CD4-positive, alpha-beta memory T cell (primary cell): ENCODE measurements at regions not wholly inside any gene's neighbourhood (a gene's known extent, or its start where the extent isn't known, plus 50 kb on each side); places are given as distances from the start of the nearest gene placed in this dataset.
A peak's percentile ranks its signal among the peaks of the same experiment; 100 is the strongest.

Experiments used
- CTCF ChIA-PET: fragments of 350-600 bp; sonication (Branson Sonifier 250); formaldehyde crosslinking; loops from one replicate; lab custom pipeline; 2021; ENCODE audit warnings: inconsistent platforms; ENCODE audit not compliant: partially characterized antibody; lab: Charles Lee
- POLR2A ChIA-PET: fragments of 350-600 bp; sonication (Branson Sonifier 250); formaldehyde crosslinking; loops from one replicate; lab custom pipeline; 2021; ENCODE audit not compliant: partially characterized antibody; lab: Charles Lee
- DNase-seq, 5 donors: peaks; one replicate each; pipeline versions ENCODE4 v3.0.0 to v3.0.0-alpha.2; 2020 to 2022; ENCODE audit warnings: mixed read lengths in 1 of 5
- H3K27ac ChIP-seq: one replicate; pipeline ENCODE4 v1.7.0; 2013; ENCODE audit warnings: low read depth, low read length
- H3K27me3 ChIP-seq: 2 replicates; pipeline ENCODE4 v1.7.0; 2013; ENCODE audit warnings: mild to moderate bottlenecking, low read length, moderate library complexity; ENCODE audit not compliant: insufficient read depth
- H3K36me3 ChIP-seq: 2 replicates; pipeline ENCODE4 v1.7.0; 2013; ENCODE audit warnings: mild to moderate bottlenecking, low read length, moderate library complexity; ENCODE audit not compliant: insufficient read depth
- H3K4me1 ChIP-seq: 2 replicates; pipeline ENCODE4 v1.7.0; 2013; ENCODE audit warnings: mild to moderate bottlenecking, low read length, moderate library complexity; ENCODE audit not compliant: insufficient read depth
- H3K4me3 ChIP-seq, 2 donors: one replicate each; pipeline ENCODE4 v1.7.0; 2013; ENCODE audit warnings: low read length in 2 of 2, mild to moderate bottlenecking in 1 of 2
- H3K9me3 ChIP-seq, 2 donors: one replicate each; pipeline ENCODE4 v1.7.0; 2013; ENCODE audit warnings: low read length in 2 of 2, control low read depth in 1 of 2; ENCODE audit not compliant: control insufficient read depth in 1 of 2
- H3K27ac Mint-ChIP-seq, 7 donors: one replicate each; pipeline ENCODE4 v1.8.0; 2020 to 2021; ENCODE audit warnings: mixed read lengths in 7 of 7, mild to moderate bottlenecking in 6 of 7, inconsistent platforms in 3 of 7, moderate library complexity in 3 of 7
- H3K27me3 Mint-ChIP-seq, 2 donors: one replicate each; pipeline ENCODE4 v1.8.0; 2020 to 2021; ENCODE audit warnings: mixed read lengths in 2 of 2
- H3K36me3 Mint-ChIP-seq, 2 donors: one replicate each; pipeline ENCODE4 v1.8.0; 2020 to 2021; ENCODE audit warnings: mixed read lengths in 2 of 2, inconsistent platforms in 1 of 2, mild to moderate bottlenecking in 1 of 2
- H3K4me1 Mint-ChIP-seq, 4 donors: one replicate each; pipeline ENCODE4 v1.8.0; 2020 to 2021; ENCODE audit warnings: mixed read lengths in 4 of 4, mild to moderate bottlenecking in 1 of 4
- H3K4me3 Mint-ChIP-seq, 8 donors: one replicate each; pipeline ENCODE4 v1.8.0; 2020 to 2021; ENCODE audit warnings: mixed read lengths in 8 of 8, mild to moderate bottlenecking in 7 of 8, moderate library complexity in 6 of 8, inconsistent platforms in 3 of 8
- H3K9me3 Mint-ChIP-seq, 8 donors: one replicate each; pipeline ENCODE4 v1.8.0; 2020 to 2021; ENCODE audit warnings: mixed read lengths in 8 of 8, mild to moderate bottlenecking in 5 of 8, inconsistent platforms in 3 of 8, moderate library complexity in 1 of 8
- intact Hi-C: fragments of 100-400 bp; cut with micrococcal nuclease; formaldehyde crosslinking; loops from one replicate; pipeline ENCODE4 v1.15.1; 2023

GRCh38 chr10:27366769-27367168 is 126.2 kb upstream of the ACBD5 start:
- ChIA-PET CTCF (interaction anchor here (0.7 to 3.4 kb wide), 2 partner anchors 143 to 591 kb away, joined by 3 to 15 read pairs; no protein-coding TSS in a partner anchor), POLR2A (no interaction called here)
- Histone ChIP-seq H3K4me1 (no peaks in the 10 kb centered on the region), H3K36me3 (no peaks in the 10 kb centered on the region), H3K27me3 (no peaks in the 10 kb centered on the region), H3K4me3 (no peak overlapping the region), H3K9me3 (no peaks in the 10 kb centered on the region), H3K27ac (no peak overlapping the region)
- H3K4me1 Mint-ChIP-seq, result no peaks in the 10 kb centered on the region
- intact Hi-C loops, result no loop called here
- no peak for DNase-seq
- H3K9me3 Mint-ChIP-seq, result peaks cover 0 to 2% (median 0%) of the 10 kb centered on the region in 8 donors
- H3K27ac Mint-ChIP-seq, result peak overlapping the region in 1 of 7 donors; percentile 1
- no peaks in the 10 kb centered on the region for H3K36me3 Mint-ChIP-seq
- peaks cover 0 to 1% of the 10 kb centered on the region in 2 donors for H3K27me3 Mint-ChIP-seq
- no peak overlapping the region for H3K4me3 Mint-ChIP-seq

GRCh38 chr10:27364028-27364427 is 123.4 kb upstream of the ACBD5 start:
- no peaks in the 10 kb centered on the region for H3K9me3 ChIP-seq
- no peaks in the 10 kb centered on the region for H3K36me3 ChIP-seq
- H3K27me3 ChIP-seq, result no peaks in the 10 kb centered on the region
- Mint-ChIP-seq H3K4me1 (no peaks in the 10 kb centered on the region), H3K9me3 (no peaks in the 10 kb centered on the region), H3K4me3 (no peak overlapping the region), H3K36me3 (no peaks in the 10 kb centered on the region), H3K27ac (no peak overlapping the region), H3K27me3 (no peaks in the 10 kb centered on the region)
- CTCF ChIA-PET, result interaction anchor here (1.3 to 2.4 kb wide), 3 partner anchors 112 to 141 kb away, joined by 3 to 26 read pairs (median 5); no protein-coding TSS in a partner anchor
- no peak overlapping the region for H3K27ac ChIP-seq
- no peak overlapping the region for H3K4me3 ChIP-seq
- DNase-seq, result no peak
- H3K4me1 ChIP-seq, result no peaks in the 10 kb centered on the region
- intact Hi-C loops, result loop anchor here (5.0 kb wide), 1 partner anchor 207 kb away; the partner anchor contains the start of gene MASTL
- POLR2A ChIA-PET, result no interaction called here

- Histone ChIP-seq H3K4me1 (no peaks in the 10 kb centered on the region), H3K9me3 (no peaks in the 10 kb centered on the region), H3K27ac (no peak overlapping the region), H3K27me3 (no peaks in the 10 kb centered on the region), H3K4me3 (no peak overlapping the region), H3K36me3 (no peaks in the 10 kb centered on the region)
- DNase-seq, result peak; percentile 78 to 81 (median 81)
- intact Hi-C loops, result loop anchor here (1.0 to 5.0 kb wide), 5 partner anchors 136 to 1026 kb away; partner anchors contain the start of gene MASTL
- Mint-ChIP-seq H3K4me3 (no peak overlapping the region), H3K27me3 (no peaks in the 10 kb centered on the region), H3K36me3 (no peaks in the 10 kb centered on the region), H3K4me1 (no peaks in the 10 kb centered on the region), H3K9me3 (no peaks in the 10 kb centered on the region), H3K27ac (no peak overlapping the region)
- ChIA-PET POLR2A (no interaction called here), CTCF (interaction anchor here (0.7 to 5.1 kb wide), 26 partner anchors 9 to 1027 kb away, joined by 3 to 86 read pairs (median 4); partner anchors contain the start of gene MASTL)
These were observed 120.1 kb upstream of the ACBD5 start for GRCh38 chr10:27360581-27361172.

DNA sequence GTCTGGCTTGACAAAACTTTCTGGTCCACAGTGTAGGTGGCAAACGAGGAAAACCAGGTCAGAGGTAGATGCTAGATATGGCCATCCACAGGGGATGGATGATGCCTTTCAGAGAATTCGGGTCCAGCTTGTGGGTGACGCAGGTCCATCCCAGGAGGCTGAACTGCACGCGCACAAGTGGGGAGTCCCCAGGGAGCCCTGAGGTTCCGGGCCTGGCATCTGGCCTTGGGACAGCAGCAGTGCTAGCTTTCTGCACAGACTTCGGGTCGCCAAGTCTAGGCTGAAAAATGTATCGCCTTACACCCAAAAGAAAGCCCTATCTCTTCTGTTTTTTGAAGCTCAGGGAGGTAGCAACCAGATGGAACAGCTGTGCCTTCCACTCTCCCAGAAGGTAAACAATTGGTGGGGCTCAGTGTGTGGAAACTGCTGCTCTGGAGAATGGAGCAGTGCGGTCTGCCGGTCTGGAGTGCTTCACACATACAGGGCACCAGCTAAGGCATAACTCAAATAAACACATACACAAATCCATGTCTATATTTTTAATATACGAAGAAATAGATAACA is 119.3 kb upstream of the ACBD5 start:
- Histone ChIP-seq H3K36me3 (no peaks in the 10 kb centered on the region), H3K4me3 (no peak overlapping the region), H3K27ac (no peak overlapping the region), H3K27me3 (no peaks in the 10 kb centered on the region), H3K9me3 (no peaks in the 10 kb centered on the region), H3K4me1 (no peaks in the 10 kb centered on the region)
- POLR2A ChIA-PET, result no interaction called here
- no peaks in the 10 kb centered on the region for H3K36me3 Mint-ChIP-seq
- intact Hi-C loops, result loop anchor here (1.0 to 5.0 kb wide), 5 partner anchors 136 to 1025 kb away; partner anchors contain the start of gene MASTL
- CTCF ChIA-PET, result interaction anchor here (0.6 to 5.1 kb wide), 26 partner anchors 10 to 1658 kb away, joined by 3 to 86 read pairs (median 5); no protein-coding TSS in a partner anchor
- H3K4me3 Mint-ChIP-seq, result no peak overlapping the region
- DNase-seq, result no peak
- H3K4me1 Mint-ChIP-seq, result no peaks in the 10 kb centered on the region
- H3K27me3 Mint-ChIP-seq, result no peaks in the 10 kb centered on the region
- peak overlapping the region in 1 of 7 donors; percentile 7 for H3K27ac Mint-ChIP-seq
- no peaks in the 10 kb centered on the region for H3K9me3 Mint-ChIP-seq

- CTCF ChIA-PET, result interaction anchor here (5.1 kb wide), 1 partner anchor 133 kb away, joined by 86 read pairs; no protein-coding TSS in a partner anchor
- no peaks in the 10 kb centered on the region for H3K9me3 ChIP-seq
- no peak overlapping the region for H3K27ac ChIP-seq
- H3K36me3 ChIP-seq, result no peaks in the 10 kb centered on the region
- peaks cover 3 to 8% of the 10 kb centered on the region in 2 donors for H3K27me3 Mint-ChIP-seq
- peaks cover 0 to 6% (median 4%) of the 10 kb centered on the region in 4 donors for H3K4me1 Mint-ChIP-seq
- no peaks in the 10 kb centered on the region for H3K36me3 Mint-ChIP-seq
- no peak overlapping the region for H3K4me3 Mint-ChIP-seq
- no peak overlapping the region for H3K4me3 ChIP-seq
- no peaks in the 10 kb centered on the region for H3K4me1 ChIP-seq
- no peaks in the 10 kb centered on the region for H3K27me3 ChIP-seq
- DNase-seq, result no peak
- H3K9me3 Mint-ChIP-seq, result no peaks in the 10 kb centered on the region
- POLR2A ChIA-PET, result no interaction called here
- intact Hi-C loops, result no loop called here
- H3K27ac Mint-ChIP-seq, result peak overlapping the region in 1 of 7 donors; percentile 48
These were observed 116.1 kb upstream of the ACBD5 start for GRCh38 chr10:27356738-27357137.

DNA sequence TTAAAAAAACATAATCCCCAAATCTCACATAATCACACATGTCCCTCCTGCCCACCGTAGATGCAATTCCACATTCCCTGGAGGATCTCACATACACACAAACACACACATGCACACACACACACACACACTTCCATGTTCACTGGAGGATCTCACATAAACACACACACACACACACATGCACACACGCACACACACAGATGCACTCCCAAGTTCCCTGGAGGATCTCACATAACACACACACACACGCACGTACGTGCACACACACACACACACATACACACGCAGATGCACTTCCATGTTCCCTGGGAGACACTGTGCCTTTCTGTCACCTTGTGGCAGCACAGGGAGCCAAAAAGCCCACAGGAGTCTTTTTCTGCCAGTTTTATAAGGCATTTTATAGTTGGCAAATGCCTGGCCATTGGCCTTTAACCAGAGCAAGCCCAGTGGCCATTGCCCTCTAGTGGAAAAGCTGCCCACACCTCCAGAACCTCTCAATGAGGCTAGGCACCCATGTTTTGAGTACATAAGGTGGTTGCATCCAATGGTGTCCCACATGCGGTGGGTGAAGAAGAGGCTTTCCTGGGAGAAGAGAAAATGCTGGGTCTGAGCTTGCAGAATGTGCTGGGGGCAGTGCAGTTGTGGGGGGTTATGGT is 115.4 kb upstream of the ACBD5 start:
- no peaks in the 10 kb centered on the region for H3K9me3 Mint-ChIP-seq
- H3K4me3 ChIP-seq, result no peak overlapping the region
- H3K27me3 ChIP-seq, result no peaks in the 10 kb centered on the region
- H3K27ac ChIP-seq, result no peak overlapping the region
- intact Hi-C loops, result no loop called here
- CTCF ChIA-PET, result interaction anchor here (5.1 kb wide), 1 partner anchor 132 kb away, joined by 86 read pairs; no protein-coding TSS in a partner anchor
- peaks cover 5 to 9% of the 10 kb centered on the region in 2 donors for H3K27me3 Mint-ChIP-seq
- POLR2A ChIA-PET, result no interaction called here
- H3K4me3 Mint-ChIP-seq, result peak overlapping the region in 1 of 8 donors; percentile 42
- peak overlapping the region in 1 of 7 donors; percentile 1 for H3K27ac Mint-ChIP-seq
- H3K36me3 Mint-ChIP-seq, result no peaks in the 10 kb centered on the region
- H3K4me1 ChIP-seq, result no peaks in the 10 kb centered on the region
- H3K36me3 ChIP-seq, result no peaks in the 10 kb centered on the region
- no peak for DNase-seq
- H3K4me1 Mint-ChIP-seq, result peaks cover 0 to 6% (median 4%) of the 10 kb centered on the region in 4 donors
- no peaks in the 10 kb centered on the region for H3K9me3 ChIP-seq
